GM12874 (cell line): ENCODE measurements at regions not wholly inside any gene's neighbourhood (a gene's known extent, or its start where the extent isn't known, plus 50 kb on each side); places are given as distances from the start of the nearest gene placed in this dataset.

Source experiments
- TF ChIP-seq, protein P1 (sequence below): IDR thresholded peaks from 2 replicates; pipeline ENCODE4 v1.5.1; 2011; ENCODE audit warnings: low read depth, mild to moderate bottlenecking, control low read depth, low read length, moderate library complexity; ENCODE audit not compliant: insufficient read depth

DNA sequence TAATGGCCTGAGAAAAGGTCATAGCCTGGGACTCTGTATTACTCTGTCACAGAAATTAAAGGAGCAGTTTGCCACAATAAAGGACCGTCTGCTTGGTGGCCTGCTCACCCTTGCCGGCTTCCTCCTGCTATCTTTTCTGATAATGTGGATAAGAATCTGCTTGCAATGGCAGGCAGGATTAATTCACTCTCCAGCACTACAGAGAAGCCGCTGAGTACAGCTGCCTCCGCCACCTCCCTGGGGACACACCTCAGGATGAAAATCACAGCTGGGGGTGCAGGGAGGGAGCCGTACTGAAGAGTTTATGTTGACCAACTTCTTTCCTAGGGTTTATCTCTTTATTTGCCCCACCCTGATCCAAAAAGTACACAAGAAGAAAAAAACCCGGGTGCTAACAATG is 245.9 kb upstream of the RPL38 start:
- TF ChIP-seq, protein P1, sequence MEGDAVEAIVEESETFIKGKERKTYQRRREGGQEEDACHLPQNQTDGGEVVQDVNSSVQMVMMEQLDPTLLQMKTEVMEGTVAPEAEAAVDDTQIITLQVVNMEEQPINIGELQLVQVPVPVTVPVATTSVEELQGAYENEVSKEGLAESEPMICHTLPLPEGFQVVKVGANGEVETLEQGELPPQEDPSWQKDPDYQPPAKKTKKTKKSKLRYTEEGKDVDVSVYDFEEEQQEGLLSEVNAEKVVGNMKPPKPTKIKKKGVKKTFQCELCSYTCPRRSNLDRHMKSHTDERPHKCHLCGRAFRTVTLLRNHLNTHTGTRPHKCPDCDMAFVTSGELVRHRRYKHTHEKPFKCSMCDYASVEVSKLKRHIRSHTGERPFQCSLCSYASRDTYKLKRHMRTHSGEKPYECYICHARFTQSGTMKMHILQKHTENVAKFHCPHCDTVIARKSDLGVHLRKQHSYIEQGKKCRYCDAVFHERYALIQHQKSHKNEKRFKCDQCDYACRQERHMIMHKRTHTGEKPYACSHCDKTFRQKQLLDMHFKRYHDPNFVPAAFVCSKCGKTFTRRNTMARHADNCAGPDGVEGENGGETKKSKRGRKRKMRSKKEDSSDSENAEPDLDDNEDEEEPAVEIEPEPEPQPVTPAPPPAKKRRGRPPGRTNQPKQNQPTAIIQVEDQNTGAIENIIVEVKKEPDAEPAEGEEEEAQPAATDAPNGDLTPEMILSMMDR = no peak

DNA sequence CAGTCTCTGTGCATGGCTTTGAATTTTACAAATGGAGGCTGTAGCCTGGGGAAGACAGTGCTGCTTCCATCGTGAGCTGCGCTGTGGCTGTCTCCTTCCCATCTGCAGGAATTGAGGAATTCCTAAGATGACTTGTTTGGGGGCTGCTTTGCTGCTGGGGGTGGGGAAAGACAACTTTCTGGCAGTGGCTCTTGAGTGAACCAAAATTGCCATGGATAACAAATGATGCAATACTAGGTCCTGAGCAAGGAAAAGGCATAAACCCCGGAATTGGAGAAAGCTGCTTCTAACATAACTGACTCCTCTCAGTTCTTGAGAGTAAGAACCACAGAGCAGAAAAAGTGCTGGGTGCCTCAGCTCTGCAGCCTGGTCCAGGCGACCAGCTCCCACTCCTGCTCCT is 245.0 kb upstream of the RPL38 start:
- TF ChIP-seq, protein P1 = no peak

DNA sequence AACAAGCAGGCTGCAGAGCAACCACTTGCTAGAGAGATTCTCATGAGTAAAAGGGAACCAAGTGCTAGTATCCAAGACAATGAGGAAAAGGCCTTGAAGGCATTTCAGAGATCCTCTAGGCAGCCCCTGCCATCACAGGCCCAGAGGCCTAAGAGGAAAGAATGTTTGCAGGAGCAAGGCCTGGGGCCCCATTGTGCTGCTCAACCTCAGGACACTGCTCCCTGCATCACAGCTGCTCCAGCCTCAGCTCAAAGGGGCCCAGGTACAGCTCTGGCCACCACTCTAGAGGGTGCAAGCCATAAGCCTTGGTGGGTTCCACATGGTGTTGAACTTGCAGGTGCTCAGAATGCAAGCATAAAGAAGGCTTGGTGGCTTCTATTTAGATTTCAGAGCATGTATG is 243.0 kb upstream of the RPL38 start:
- TF ChIP-seq, protein P1 = no peak

DNA sequence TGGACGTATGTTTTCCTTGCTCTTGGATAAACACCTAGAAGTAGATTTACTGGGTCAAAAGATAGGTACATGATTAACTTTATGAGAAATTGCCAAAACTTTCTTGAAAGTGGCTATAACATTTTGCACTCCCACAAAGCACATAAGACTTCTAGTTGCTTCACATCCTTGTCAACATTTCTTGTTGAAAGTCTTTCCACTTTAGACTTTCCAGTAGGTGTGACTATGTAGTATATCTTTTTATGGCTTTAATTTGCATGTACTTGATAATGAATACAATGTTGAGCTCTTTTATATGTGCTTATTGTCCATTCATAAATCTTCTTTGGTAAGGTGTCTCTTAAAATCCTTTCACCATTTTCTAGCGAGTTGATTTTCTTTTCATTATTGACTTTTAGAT is 241.2 kb upstream of the RPL38 start:
- TF ChIP-seq, protein P1 = no peak

DNA sequence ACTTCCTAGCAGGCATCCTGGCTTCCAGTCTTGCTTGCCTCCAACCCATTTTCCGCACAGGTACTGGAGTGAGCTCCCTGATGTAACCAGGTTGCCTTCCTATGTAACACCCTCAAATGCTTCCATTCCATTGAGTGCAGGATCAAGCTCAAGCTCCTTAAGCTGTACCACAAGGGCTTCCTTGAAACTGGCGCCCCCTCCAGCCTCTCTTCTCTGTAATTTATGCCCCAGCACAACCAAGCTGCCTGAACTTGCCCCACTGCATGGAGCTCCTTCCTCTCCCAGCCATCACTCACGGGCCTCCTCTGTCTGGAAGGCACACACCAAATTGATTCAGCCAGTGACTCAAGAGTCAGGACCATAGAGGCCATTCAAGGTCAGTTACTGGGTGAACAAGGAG is 234.8 kb upstream of the RPL38 start:
- TF ChIP-seq, protein P1 = no peak

DNA sequence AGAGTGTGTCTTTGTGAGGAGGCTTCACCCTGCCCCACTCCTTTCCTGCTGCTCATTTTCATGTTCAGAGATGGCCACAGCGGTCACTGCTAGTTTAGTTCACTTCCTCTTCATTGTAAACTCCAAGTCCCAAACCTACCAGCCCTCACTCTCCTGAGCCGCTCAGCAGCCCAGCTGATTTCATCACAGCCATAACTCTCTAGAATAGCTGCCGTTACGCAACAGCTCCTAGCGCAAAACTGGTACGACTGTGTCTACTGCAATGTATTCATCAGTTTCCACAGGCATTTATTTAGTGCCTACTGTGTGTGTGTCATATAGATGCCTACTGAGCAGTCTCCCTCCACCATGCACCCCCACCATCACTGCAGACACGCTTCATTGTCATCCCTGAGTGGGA is 233.5 kb upstream of the RPL38 start:
- TF ChIP-seq, protein P1 = no peak

DNA sequence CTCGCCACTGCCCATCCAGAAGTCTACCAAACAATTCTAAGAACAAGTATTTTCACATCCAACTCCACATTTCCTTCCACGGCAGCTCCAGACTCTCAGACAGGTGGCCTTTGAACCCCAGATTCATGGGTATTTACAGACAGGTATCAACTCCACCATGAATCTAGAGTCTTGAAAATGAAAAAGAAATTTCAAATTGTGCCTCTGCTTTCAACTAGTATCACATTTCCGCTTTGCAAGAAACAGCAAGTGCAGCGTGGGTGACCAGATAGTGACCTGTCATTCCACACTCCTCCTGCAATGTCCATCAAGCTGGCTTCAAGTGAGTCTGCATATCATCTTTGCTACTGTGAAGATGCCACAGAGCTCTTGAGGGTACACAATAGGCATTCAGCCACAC is 232.4 kb upstream of the RPL38 start:
- TF ChIP-seq, protein P1 = no peak

DNA sequence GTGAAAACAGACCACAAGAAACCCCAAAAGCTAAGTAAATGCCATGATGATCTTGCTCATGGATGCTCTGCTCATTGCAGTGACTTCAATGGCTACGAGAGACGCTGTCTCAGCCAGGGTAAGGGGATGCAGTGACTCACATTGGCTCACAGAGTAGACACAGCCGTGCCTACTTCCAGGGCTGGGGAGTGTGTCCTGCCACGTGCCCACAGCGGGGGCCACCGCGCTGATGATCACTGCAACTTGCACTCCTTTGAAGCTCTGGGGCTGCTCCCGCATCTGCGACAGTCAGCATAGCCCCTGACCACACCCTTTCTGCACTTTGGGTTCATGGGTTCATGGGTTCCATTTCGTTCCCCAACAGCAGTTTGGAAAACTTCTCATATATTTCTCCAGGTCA is 231.4 kb upstream of the RPL38 start:
- TF ChIP-seq, protein P1 = no peak
